Pancreas (tissue), 10 donors: ENCODE measurements at regions not wholly inside any gene's neighbourhood (a gene's known extent, or its start where the extent isn't known, plus 50 kb on each side); places are given as distances from the start of the nearest gene placed in this dataset.

Experiments used
- ATAC-seq, 4 donors: fragments of 200-7000 bp; cut with Tn5 transposase; one replicate each; pipeline versions ENCODE4 v1.8.0 to v1.9.1; 2020; ENCODE audit warnings: mild to moderate bottlenecking in 4 of 4, moderate library complexity in 4 of 4
- DNase-seq, 6 donors: peaks; one replicate each; pipeline ENCODE4 v3.0.0-alpha.2; 2020
- FAIRE-seq: peaks from 2 replicates; lab custom pipeline; 2012; peaks lifted over from hg19 to GRCh38; lab: Jason Lieb, UNC
- H3K27ac ChIP-seq, 4 donors: fragments of 200-600 bp; sonication (generic); 1 replicate in 3 of 4; 2 replicates in 1 of 4; pipeline versions ENCODE4 v1.5.0 to v1.8.0; 2020
- H3K27me3 ChIP-seq, 4 donors: fragments of 200-600 bp; one replicate each; pipeline ENCODE4 v1.8.0; 2021
- H3K36me3 ChIP-seq, 3 donors: fragments of 200-600 bp; sonication (generic) in 1 of 3; one replicate each; pipeline versions ENCODE4 v1.5.0 to v1.8.0; 2020 to 2021
- H3K4me1 ChIP-seq, 3 donors: fragments of 200-600 bp; one replicate each; pipeline ENCODE4 v1.8.0; 2021
- H3K4me3 ChIP-seq, 4 donors: fragments of 200-600 bp; sonication (generic) in 2 of 4; one replicate each; pipeline versions ENCODE4 v1.5.0 to v1.8.0; 2020 to 2021
- H3K9me3 ChIP-seq, 4 donors: fragments of 200-600 bp; one replicate each; pipeline ENCODE4 v1.8.0; 2021
- CTCF ChIP-seq, 4 donors: fragments of 200-600 bp; sonication (generic) in 3 of 4; IDR thresholded peaks; one replicate each; pipeline versions ENCODE4 v1.5.0 to v1.8.0; 2021; ENCODE audit warnings: antibody characterized with exemption in 4 of 4
- WGBS, 2 donors: extraction: QIAGEN DNeasy Blood & Tissue Kit; methylation state at CpG; one replicate each; pipeline ENCODE4 v1.1.7; 2013; 5-methylcytosine and 5-hydroxymethylcytosine counted together
- intact Hi-C, 3 donors: fragments of 100-400 bp; cut with DNase I; formaldehyde crosslinking; loops; one replicate each; pipeline versions ENCODE4 v1.11.1 to v1.14.2; 2022
- donor health status: healthy with polysubstance abuse.
- donor health status: DM: no; HTN: no; CAD: no; lungs with moderate emphysema.
- donor health status: DM: no; HTN: no; CAD: no.
- donor health status: control.
- donor health status: control.
- donor health status: Bipolar disorder and iron deficiency.
- donor health status: DM: yes; HTN: yes; CAD: no.
- donor health status: DM: no; HTN: no; CAD: no.
- donor health status: DM: no; HTN: no; CAD: no.
- donor health status: DM: yes; HTN: yes; CAD: no.

- Histone ChIP-seq H3K4me1 (no peaks in the 10 kb centered on the region), H3K27ac (no peak overlapping the region), H3K4me3 (no peak overlapping the region), H3K27me3 (no peaks in the 10 kb centered on the region), H3K9me3 (no peaks in the 10 kb centered on the region), H3K36me3 (no peaks in the 10 kb centered on the region)
- WGBS, 2 donors = 44% methylated on average over 1 of the region's 1 CpG; no CpG with 5 or more reads in 1 of the 2 donors
- intact Hi-C loops = no loop called here
- FAIRE-seq (no peak), DNase-seq (no peak), ATAC-seq (no peak)
- no peak for TF ChIP-seq CTCF (IDR thresholded peaks at IDR 0.05)
Observed at GRCh38 chrY:21146331-21146730, 364.8 kb upstream of the RBMY1B start.

GRCh38 chrY:21149971-21150370, 361.2 kb upstream of the RBMY1B start:
- no peak for TF ChIP-seq CTCF (IDR thresholded peaks at IDR 0.05)
- DNase-seq (no peak), FAIRE-seq (no peak), ATAC-seq (no peak)
- Histone ChIP-seq H3K9me3 (no peaks in the 10 kb centered on the region), H3K27me3 (no peaks in the 10 kb centered on the region), H3K36me3 (no peaks in the 10 kb centered on the region), H3K27ac (no peak overlapping the region), H3K4me3 (no peak overlapping the region), H3K4me1 (no peaks in the 10 kb centered on the region)
- intact Hi-C loops = no loop called here

DNA sequence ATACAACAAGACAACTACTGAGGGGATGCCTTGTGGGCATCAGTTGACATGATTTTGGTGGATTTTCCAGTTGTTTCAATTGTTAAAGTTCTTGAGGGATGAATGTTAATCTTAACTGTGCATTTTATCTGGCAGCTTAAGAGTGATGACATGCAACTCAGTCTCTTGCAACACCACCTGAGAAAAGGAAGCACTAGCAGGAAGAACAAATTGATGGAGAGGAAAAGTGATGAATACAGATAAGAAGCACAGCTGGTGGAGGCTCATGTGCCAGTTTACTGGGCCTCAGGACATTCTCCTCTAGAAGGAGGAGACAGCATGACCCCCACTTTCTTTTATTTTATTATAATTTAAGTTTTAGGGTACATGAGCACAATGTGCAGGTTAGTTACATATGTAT, 341.3 kb upstream of the RBMY1B start:
- TF ChIP-seq CTCF (IDR thresholded peaks at IDR 0.05) = no peak
- intact Hi-C loops = no loop called here
- no peaks in the 10 kb centered on the region for H3K9me3 ChIP-seq
- FAIRE-seq (no peak), DNase-seq (no peak), ATAC-seq (no peak)
- no peaks in the 10 kb centered on the region for H3K4me1 ChIP-seq
- no peak overlapping the region for H3K4me3 ChIP-seq
- no peak overlapping the region for H3K27ac ChIP-seq
- no peaks in the 10 kb centered on the region for H3K27me3 ChIP-seq
- H3K36me3 ChIP-seq = no peaks in the 10 kb centered on the region

DNA sequence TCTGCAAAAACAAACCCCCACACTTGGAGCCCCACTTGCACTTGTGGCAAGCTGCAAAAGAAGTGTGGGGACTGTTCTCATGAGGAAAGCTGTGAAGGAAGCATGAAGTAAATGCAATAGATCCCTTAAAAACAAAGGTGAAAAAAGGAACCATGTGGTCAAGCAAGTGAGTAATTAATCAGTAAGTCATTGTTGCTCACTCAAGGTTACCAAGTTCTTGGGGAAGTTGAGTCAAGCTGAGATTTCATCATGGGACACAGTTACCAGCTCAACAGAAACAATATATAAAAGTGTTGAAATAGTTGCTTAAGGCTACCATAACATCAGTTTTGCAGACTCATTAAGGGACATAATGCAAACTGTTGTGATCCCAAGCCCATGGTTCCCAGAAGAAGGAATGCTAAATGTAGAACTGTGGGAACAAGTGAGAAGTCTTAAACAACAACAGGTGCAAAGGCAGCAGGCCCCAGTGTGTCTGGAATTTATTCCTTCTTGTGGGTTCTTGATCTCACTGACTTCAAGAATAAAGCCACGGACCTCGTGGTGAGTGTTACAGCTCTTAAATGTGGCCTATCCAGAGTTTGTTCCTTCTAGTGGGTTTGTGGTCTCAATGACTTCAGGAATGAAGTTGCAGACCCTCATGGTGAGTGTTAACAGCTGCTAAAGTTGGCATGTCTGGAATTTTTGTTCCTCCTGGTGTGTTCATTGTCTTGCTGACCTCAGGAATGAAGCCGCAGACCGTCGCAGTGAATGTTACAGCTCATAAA, 336.3 kb upstream of the RBMY1B start:
- intact Hi-C loops = no loop called here
- 80% methylated on average over 5 of the region's 5 CpGs; no CpG with 5 or more reads in 1 of the 2 donors for WGBS, 2 donors

More for the DNA sequence above, 336.3 kb upstream of the RBMY1B start:
- no peak overlapping the region for H3K4me3 ChIP-seq
- no peaks in the 10 kb centered on the region for H3K9me3 ChIP-seq
- no peaks in the 10 kb centered on the region for H3K4me1 ChIP-seq
- H3K36me3 ChIP-seq = no peaks in the 10 kb centered on the region
- DNase-seq (no peak), FAIRE-seq (no peak), ATAC-seq (no peak)
- TF ChIP-seq CTCF (IDR thresholded peaks at IDR 0.05) = no peak
- no peak overlapping the region for H3K27ac ChIP-seq
- no peaks in the 10 kb centered on the region for H3K27me3 ChIP-seq
